GM18505 (cell line): ENCODE measurements at regions not wholly inside any gene's neighbourhood (a gene's known extent, or its start where the extent isn't known, plus 50 kb on each side); places are given as distances from the start of the nearest gene placed in this dataset.
"Not testable (repeated sequence)": the region's sequence is repeated elsewhere in the genome, so short reads cannot be mapped to it uniquely, and the experiment has no call there.

ENCODE experiments used
- ATAC-seq: cut with Tn5 transposase; IDR thresholded peaks from one replicate; pipeline ENCODE4 v1.9.1; 2021; ENCODE audit not compliant: unreplicated experiment
- POLR2A ChIP-seq: IDR thresholded peaks from 4 replicates; pipeline ENCODE4 v1.6.1; 2011; ENCODE audit warnings: borderline replicate concordance; ENCODE audit not compliant: insufficient read depth, insufficient read length; ENCODE audit errors: extremely low read depth

- TF ChIP-seq POLR2A: no peak
- no peak for ATAC-seq
Measured at GRCh38 chr6:102907181-102907580, 1513.7 kb downstream of the GRIK2 start.

- no peak for TF ChIP-seq POLR2A
- no peak for ATAC-seq
Measured at GRCh38 chr6:102902471-102902870, 1509.0 kb downstream of the GRIK2 start.

DNA sequence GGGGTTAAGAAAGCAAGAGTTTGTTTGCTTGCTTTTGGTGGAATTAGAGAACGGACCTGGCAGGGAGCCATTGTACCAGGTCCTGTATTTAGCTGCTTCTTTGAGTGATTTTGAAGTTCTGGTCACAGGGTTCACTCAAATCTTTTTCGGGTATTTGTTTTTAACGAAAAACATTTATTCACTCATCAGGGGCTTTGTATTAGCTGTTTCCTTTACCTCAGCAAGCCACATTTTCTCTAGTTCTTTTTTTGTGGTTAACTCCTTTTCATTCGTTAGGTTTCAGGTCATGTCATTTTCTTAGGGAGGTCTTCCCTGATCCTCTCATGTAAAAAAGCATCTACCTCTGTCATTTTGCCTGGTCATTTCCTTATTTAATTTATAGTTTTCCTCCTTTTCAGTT lies 1502.2 kb downstream of the GRIK2 start:
- ATAC-seq: no peak
- no peak for TF ChIP-seq POLR2A

DNA sequence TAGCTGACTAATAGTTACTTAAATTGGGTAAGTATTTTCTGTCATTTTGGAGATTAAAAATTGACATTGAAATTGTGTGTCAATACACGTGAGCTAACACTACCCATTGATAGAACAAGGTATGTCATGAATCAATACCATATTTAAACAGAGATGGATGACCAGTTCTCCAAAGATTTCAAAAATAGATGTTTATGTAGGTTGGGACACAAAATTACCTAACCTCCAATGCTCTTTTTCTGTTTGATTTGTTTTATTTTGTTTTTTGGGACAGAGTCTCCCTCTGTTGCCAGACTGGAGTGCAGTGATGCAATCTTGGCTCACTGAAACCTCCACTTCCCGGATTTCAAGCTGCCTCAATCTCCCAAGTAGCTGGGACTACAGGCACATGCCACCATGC lies 1491.7 kb downstream of the GRIK2 start:
- TF ChIP-seq POLR2A: no peak

DNA sequence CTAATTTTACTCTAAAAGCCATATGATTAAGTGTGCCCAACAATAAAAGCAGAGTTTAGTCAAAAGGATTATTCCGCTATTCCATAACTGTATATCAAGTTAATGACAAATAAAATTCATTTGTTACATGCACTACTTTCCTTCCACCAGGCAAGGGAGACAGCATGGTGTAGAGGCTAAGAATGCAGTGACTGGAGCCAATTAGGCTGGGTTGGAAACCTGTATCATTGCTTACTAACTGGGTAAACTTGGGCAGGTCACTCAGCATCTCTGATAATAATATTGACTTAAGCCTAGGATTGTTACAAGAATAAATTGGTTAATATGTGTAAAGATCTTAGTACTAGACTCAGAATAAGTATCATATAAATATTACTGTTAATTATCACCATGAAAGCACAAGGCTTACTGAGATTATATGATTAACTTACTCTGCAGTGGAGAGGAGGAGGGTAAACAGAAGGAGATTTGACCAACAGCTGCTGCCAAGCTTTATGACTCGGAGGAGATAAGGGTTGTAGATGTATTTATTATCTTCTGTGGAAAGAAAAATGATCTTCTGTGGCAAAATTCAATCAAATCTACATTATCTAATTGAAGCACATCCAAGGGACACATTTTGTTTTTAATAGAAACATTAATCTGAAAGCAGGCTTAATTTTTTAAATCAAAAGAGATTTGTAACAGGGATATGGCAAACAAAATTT lies 1459.9 kb downstream of the GRIK2 start:
- no peak for TF ChIP-seq POLR2A
- ATAC-seq: no peak

More for the DNA sequence above, 1491.7 kb downstream of the GRIK2 start:
- ATAC-seq: no peak

GRCh38 chr6:102848796-102849195 lies 1455.3 kb downstream of the GRIK2 start:
- TF ChIP-seq POLR2A: no peak
- ATAC-seq: no peak

GRCh38 chr6:102848210-102848609 lies 1454.7 kb downstream of the GRIK2 start:
- ATAC-seq: no peak

DNA sequence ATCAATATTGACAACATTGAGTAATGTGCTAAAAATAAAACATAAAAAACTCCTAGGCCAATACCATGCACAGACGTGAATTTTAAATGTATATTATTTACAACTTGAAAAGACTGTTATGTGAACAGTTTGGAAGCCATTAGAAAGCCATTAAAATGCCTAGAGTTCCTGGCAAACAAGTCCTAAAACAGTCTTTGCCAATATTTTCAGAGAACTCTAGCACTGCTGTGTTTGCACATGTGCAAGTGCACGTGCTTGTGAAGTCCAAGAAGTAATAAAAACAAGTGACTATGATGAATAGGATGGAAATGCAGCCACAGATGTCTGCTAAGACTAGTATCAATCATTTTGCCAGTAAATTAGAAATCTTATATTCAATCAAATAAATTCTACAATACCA lies 1447.6 kb downstream of the GRIK2 start:
- no peak for ATAC-seq
- no peak for TF ChIP-seq POLR2A

More at GRCh38 chr6:102848210-102848609, 1454.7 kb downstream of the GRIK2 start:
- TF ChIP-seq POLR2A: no peak

GRCh38 chr6:102832021-102832420 lies 1438.5 kb downstream of the GRIK2 start:
- no peak for TF ChIP-seq POLR2A
- no peak for ATAC-seq

- no peak for TF ChIP-seq POLR2A
- no peak for ATAC-seq
Measured at GRCh38 chr6:102820098-102820497, 1426.6 kb downstream of the GRIK2 start.

DNA sequence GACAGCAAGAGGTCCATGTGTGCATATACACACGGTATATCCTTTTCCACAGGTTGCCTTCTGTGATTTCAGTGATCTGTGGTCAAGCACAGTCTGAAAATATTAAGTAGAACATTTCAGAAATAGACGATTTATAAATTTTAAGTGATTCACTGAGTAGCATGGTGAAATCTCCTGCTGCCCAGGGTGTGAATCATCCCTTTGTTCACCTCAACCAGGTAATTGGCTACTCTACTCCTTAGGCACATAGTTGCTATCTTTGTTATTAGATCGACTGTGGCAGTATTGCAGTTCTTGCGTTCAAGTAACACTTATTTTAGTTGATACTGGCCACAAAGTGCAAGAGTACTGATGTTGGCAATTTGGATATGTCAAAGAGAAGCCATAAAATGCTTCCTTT lies 1421.7 kb downstream of the GRIK2 start:
- TF ChIP-seq POLR2A: no peak
- no peak for ATAC-seq

GRCh38 chr6:102813489-102814275 lies 1420.2 kb downstream of the GRIK2 start:
- no peak for ATAC-seq
- no peak for TF ChIP-seq POLR2A

DNA sequence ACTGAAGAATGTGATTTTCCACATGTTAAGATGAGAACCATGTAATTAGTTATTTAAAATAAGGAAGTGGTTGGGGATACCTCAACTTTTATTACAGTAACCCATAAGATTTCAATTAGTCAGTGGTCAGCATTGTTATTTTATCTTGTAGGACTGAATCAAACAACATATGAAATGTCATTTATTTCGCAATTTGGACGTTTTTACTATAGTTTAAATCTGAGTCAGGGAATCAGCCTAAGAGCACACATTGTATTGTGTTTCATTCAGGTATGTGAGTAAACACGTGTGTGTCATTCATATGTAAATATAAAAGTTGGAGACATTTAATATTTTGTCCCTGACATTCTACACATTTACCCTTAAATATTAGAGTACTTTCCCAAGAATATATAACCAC lies 1418.7 kb downstream of the GRIK2 start:
- no peak for ATAC-seq

DNA sequence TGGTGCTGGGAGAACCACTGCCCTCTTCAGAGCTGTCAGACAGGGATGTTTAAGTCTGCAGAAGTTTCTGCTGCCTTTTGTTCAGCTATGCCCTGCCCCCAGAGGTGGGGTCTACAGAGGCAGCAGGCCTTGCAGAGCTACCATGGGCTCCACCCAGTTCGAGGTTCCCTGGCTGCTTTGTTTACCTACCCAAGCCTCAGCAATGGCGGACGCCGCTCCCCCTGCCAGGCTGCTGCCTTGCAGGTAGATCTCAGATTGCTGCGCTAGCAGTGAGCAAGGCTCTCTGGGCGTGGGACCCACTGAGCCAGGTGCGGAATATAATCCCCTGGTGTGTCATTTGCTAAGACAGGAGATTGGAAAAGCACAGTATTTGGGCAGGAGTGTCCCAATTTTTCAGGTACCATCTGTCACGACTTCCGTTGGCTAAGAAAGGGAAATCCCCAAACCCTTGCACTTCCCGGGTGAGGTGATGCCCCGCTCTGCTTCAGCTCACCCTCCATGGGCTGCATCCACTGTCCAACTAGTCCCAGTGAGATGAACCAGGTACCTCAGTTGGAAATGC lies 1415.5 kb downstream of the GRIK2 start:
- not testable (repeated sequence) for ATAC-seq

More for the DNA sequence above, 1418.7 kb downstream of the GRIK2 start:
- no peak for TF ChIP-seq POLR2A
